Vagina (tissue), 2 donors: ENCODE measurements at regions not wholly inside any gene's neighbourhood (a gene's known extent, or its start where the extent isn't known, plus 50 kb on each side); places are given as distances from the start of the nearest gene placed in this dataset.

Source experiments
- DNase-seq, 2 donors: peaks; one replicate each; pipeline ENCODE4 v3.0.0-alpha.2; 2017; ENCODE audit errors: extremely low spot score in 2 of 2
- H3K27ac ChIP-seq: fragments of 200-600 bp; sonication (generic); one replicate; pipeline ENCODE4 v1.5.1; 2019
- H3K27me3 ChIP-seq: fragments of 200-600 bp; sonication (generic); one replicate; pipeline ENCODE4 v1.5.1; 2019
- H3K36me3 ChIP-seq, 2 donors: fragments of 200-600 bp; sonication (generic); one replicate each; pipeline ENCODE4 v1.5.1; 2017 to 2019
- H3K4me1 ChIP-seq: fragments of 200-600 bp; sonication (generic); one replicate; pipeline ENCODE4 v1.5.1; 2019
- H3K4me3 ChIP-seq, 2 donors: fragments of 200-600 bp; sonication (generic); 1 replicate in 1 of 2; 2 replicates in 1 of 2; pipeline ENCODE4 v1.5.1; 2016 to 2019
- H3K9me3 ChIP-seq: fragments of 200-600 bp; sonication (generic); one replicate; pipeline ENCODE4 v1.5.1; 2019
- CTCF ChIP-seq, 3 experiments: fragments of 450-650 bp in 2 of 3; fragments of 200-600 bp in 1 of 3; sonication (generic) in 1 of 3; IDR thresholded peaks; one replicate each; pipeline ENCODE4 v1.5.1; 2017 to 2019; ENCODE audit warnings: antibody characterized with exemption in 3 of 3, mild to moderate bottlenecking in 2 of 3, moderate library complexity in 2 of 3
- POLR2A ChIP-seq, 2 donors: fragments of 450-650 bp; IDR thresholded peaks; one replicate each; pipeline ENCODE4 v1.6.1; 2017; ENCODE audit warnings: antibody characterized with exemption in 2 of 2, mild to moderate bottlenecking in 2 of 2, moderate library complexity in 2 of 2
- POLR2AphosphoS5 ChIP-seq, 2 donors: sonication (generic); formaldehyde crosslinking; IDR thresholded peaks; one replicate each; pipeline ENCODE4 v1.9.0; 2017; ENCODE audit warnings: antibody characterized with exemption in 2 of 2, mild to moderate bottlenecking in 2 of 2, low read depth in 1 of 2; ENCODE audit not compliant: insufficient read depth in 1 of 2
- intact Hi-C: fragments of 100-400 bp; cut with DNase I; formaldehyde crosslinking; loops from one replicate; pipeline ENCODE4 v1.15.1; 2023

DNA sequence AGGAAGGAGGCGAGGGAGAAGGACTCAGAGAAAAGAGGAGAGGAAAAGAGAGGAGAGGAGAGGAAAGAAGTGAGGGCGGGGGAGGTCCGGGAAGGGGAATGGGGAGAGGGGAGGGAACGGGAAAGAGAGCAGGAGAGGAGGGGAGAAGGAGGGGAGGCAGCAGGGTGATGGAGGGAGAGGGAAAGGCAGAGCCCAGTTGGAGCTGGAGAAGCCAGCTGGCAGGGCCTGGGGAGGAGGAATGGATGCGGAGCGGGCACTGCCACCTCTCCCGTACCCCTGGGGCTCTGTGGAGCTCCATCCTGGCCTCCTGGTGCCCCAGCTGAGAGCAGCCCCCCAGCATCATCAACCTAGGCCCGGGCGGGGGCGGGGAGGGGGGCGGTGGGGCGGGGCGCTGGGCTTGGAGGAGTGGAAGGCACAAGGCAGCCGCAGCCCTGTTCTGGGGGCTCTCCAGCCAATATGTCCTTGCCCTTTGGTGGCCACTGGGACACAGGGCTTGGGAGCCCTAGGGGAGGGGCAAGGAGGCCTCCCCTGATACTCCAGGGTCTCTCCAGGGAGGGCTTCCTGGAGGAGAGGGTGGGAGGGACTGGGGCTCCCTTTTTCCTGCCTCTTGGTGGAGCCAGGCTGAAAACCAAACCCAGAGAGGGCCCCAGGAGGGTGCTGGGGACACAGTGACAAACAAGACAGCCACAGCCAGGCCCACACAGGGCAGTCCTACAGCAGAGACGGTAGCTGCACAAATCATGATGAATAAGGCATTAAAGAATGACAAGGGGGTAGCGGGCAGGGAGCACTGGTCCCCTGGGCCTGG, 123.7 kb downstream of the C9orf50 start:
- peaks cover 79% of the 10 kb centered on the region for H3K4me1 ChIP-seq
- peak overlapping the region; percentile 71 to 86 for H3K4me3 ChIP-seq
- H3K9me3 ChIP-seq, result no peaks in the 10 kb centered on the region
- H3K27me3 ChIP-seq, result no peaks in the 10 kb centered on the region
- H3K27ac ChIP-seq, result peak overlapping the region; percentile 99
- TF ChIP-seq POLR2AphosphoS5 (IDR thresholded peaks at IDR 0.05; ENCODE audit: insufficient read depth in 1 of 2, low read depth in 1 of 2) (no peak), CTCF (IDR thresholded peaks at IDR 0.05) (no peak), POLR2A (IDR thresholded peaks at IDR 0.05) (peak in 1 of 2 donors; percentile 0)
- H3K36me3 ChIP-seq, result no peaks in the 10 kb centered on the region
- peak in 1 of 2 donors; percentile 94 for DNase-seq
- intact Hi-C loops, result loop anchor here (5.0 kb wide), 2 partner anchors 55 to 110 kb away; no protein-coding TSS in a partner anchor

DNA sequence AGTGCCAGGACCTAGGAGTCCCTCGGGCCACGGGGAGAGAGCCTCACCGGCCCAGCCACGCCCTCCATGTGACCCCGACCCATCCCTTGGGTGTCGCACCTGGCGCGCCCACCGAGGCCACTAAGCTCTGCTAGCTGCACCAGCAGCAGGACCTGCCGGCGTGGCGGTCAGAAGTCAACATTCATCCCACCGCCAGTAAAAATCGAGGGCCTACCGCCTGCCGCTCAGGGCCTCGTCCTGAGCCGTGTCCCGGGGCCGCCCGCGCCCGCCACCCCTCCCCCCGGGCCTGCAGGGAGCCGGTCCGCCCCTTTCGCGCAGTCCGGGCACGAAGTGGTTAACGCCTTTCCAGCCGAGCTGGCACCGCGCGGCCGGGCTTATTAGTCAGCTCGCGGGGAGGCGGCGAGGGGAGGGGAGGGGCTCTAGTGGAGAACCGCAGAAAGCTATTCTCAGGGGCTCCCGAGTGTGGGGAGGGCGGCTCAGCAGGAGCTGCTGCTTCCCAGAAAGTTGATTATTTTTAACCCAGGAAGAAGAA, 124.4 kb downstream of the C9orf50 start:
- Histone ChIP-seq H3K27ac (peak overlapping the region; percentile 99), H3K4me1 (peaks cover 79% of the 10 kb centered on the region), H3K27me3 (no peaks in the 10 kb centered on the region), H3K36me3 (no peaks in the 10 kb centered on the region), H3K4me3 (peak overlapping the region; percentile 71 to 86), H3K9me3 (no peaks in the 10 kb centered on the region)
- TF ChIP-seq CTCF (IDR thresholded peaks at IDR 0.05) (no peak), POLR2A (IDR thresholded peaks at IDR 0.05) (peak in 1 of 2 donors; percentile 88), POLR2AphosphoS5 (IDR thresholded peaks at IDR 0.05; ENCODE audit: insufficient read depth in 1 of 2, low read depth in 1 of 2) (peak; percentile 77 to 95)
- peak in 1 of 2 donors; percentile 92 for DNase-seq
- intact Hi-C loops, result loop anchor here (5.0 kb wide), 2 partner anchors 56 to 111 kb away; no protein-coding TSS in a partner anchor

- Histone ChIP-seq H3K27me3 (no peaks in the 10 kb centered on the region), H3K4me1 (peaks cover 82% of the 10 kb centered on the region), H3K36me3 (no peaks in the 10 kb centered on the region), H3K9me3 (no peaks in the 10 kb centered on the region), H3K4me3 (peak overlapping the region; percentile 71 to 86), H3K27ac (peak overlapping the region; percentile 99)
- TF ChIP-seq POLR2AphosphoS5 (IDR thresholded peaks at IDR 0.05; ENCODE audit: insufficient read depth in 1 of 2, low read depth in 1 of 2) (peak; percentile 64 to 86), POLR2A (IDR thresholded peaks at IDR 0.05) (peak in 1 of 2 donors; percentile 10), CTCF (IDR thresholded peaks at IDR 0.05) (no peak)
- DNase-seq, result peak in 1 of 2 donors; percentile 94
- intact Hi-C loops, result loop anchor here (5.0 kb wide), 2 partner anchors 56 to 111 kb away; no protein-coding TSS in a partner anchor
These were observed 125.1 kb downstream of the C9orf50 start for GRCh38 chr9:129495620-129496472.

- no peaks in the 10 kb centered on the region for H3K9me3 ChIP-seq
- intact Hi-C loops, result no loop called here
- TF ChIP-seq POLR2AphosphoS5 (IDR thresholded peaks at IDR 0.05; ENCODE audit: insufficient read depth in 1 of 2, low read depth in 1 of 2), result no peak
- TF ChIP-seq POLR2A (IDR thresholded peaks at IDR 0.05), result no peak
- H3K4me3 ChIP-seq, result no peak overlapping the region
- H3K27ac ChIP-seq, result peak overlapping the region; percentile 99
- DNase-seq, result no peak
- no peaks in the 10 kb centered on the region for H3K36me3 ChIP-seq
- no peaks in the 10 kb centered on the region for H3K27me3 ChIP-seq
- peaks cover 82% of the 10 kb centered on the region for H3K4me1 ChIP-seq
These were observed 126.7 kb downstream of the C9orf50 start for GRCh38 chr9:129494113-129494789.

- no peaks in the 10 kb centered on the region for H3K9me3 ChIP-seq
- DNase-seq, result no peak
- H3K4me1 ChIP-seq, result peaks cover 82% of the 10 kb centered on the region
- no peaks in the 10 kb centered on the region for H3K36me3 ChIP-seq
- H3K4me3 ChIP-seq, result no peak overlapping the region
- TF ChIP-seq POLR2A (IDR thresholded peaks at IDR 0.05), result no peak
- no peak for TF ChIP-seq POLR2AphosphoS5 (IDR thresholded peaks at IDR 0.05; ENCODE audit: insufficient read depth in 1 of 2, low read depth in 1 of 2)
- no peak for TF ChIP-seq CTCF (IDR thresholded peaks at IDR 0.05)
- peak overlapping the region; percentile 99 for H3K27ac ChIP-seq
- intact Hi-C loops, result no loop called here
- no peaks in the 10 kb centered on the region for H3K27me3 ChIP-seq
These were observed 127.2 kb downstream of the C9orf50 start for GRCh38 chr9:129493706-129494047.
